ENCODE measurements at regions not wholly inside any gene's neighbourhood (a gene's known extent, or its start where the extent isn't known, plus 50 kb on each side); places are given as distances from the start of the nearest gene placed in this dataset.

GRCh38 chr12:107282628-107283027 lies 189.3 kb upstream of the CRY1 start:
- CTCF ChIA-PET: interaction anchor here (0.5 kb wide), 1 partner anchor 1006 kb away, joined by 5 read pairs; no protein-coding TSS in a partner anchor
- BruUV-seq (replicated peaks): no TSS peak
- intact Hi-C loops (cut with micrococcal nuclease): no loop called here

GRCh38 chr12:107283652-107284051 lies 190.3 kb upstream of the CRY1 start:
- Histone ChIP-seq H3K4me1 (ENCODE audit: insufficient read depth, low read length) (peaks cover 15% of the 10 kb centered on the region), H2AFZ (ENCODE audit: low read length) (no peak overlapping the region), H3F3A (ENCODE audit: low read length, unreplicated experiment) (no peaks in the 10 kb centered on the region), H3K4me3 (ENCODE audit: low read length) (no peak overlapping the region), H3K4me2 (ENCODE audit: low read length) (no peak overlapping the region), H3K27ac (ENCODE audit: low read length) (no peak overlapping the region), H4K20me1 (ENCODE audit: low read length) (no peaks in the 10 kb centered on the region), H3K9me3 (ENCODE audit: low read length) (no peaks in the 10 kb centered on the region), H3K36me3 (ENCODE audit: low read depth, low read length) (no peaks in the 10 kb centered on the region), H3K9me2 (replicated peaks; ENCODE audit: low read length) (no peaks in the 10 kb centered on the region), H3K79me2 (ENCODE audit: low read length) (no peaks in the 10 kb centered on the region), H3K9ac (ENCODE audit: low read length) (no peak overlapping the region), H3K27me3 (ENCODE audit: low read length) (no peaks in the 10 kb centered on the region)
- CTCF ChIA-PET: no interaction called here
- intact Hi-C loops (cut with micrococcal nuclease): no loop called here
- TF ChIP-seq EZH2 (IDR thresholded peaks at IDR 0.05; ENCODE audit: low read length, unreplicated experiment): no peak
- no peak for TF ChIP-seq CTCF (conservative IDR thresholded peaks at IDR 0.05; ENCODE audit: low read depth, low read length)
- TF ChIP-seq EZH2phosphoT487 (IDR thresholded peaks at IDR 0.05; ENCODE audit: borderline replicate concordance, low read length): no peak
- POLR2A ChIA-PET (ENCODE audit: unreplicated experiment): no interaction called here
- BruUV-seq (replicated peaks): no TSS peak
- ATAC-seq: no peak
- no peak for DNase-seq

More at GRCh38 chr12:107282628-107283027, 189.3 kb upstream of the CRY1 start:
- H2AFZ ChIP-seq (ENCODE audit: low read length): no peak overlapping the region
- TF ChIP-seq EZH2phosphoT487 (IDR thresholded peaks at IDR 0.05; ENCODE audit: borderline replicate concordance, low read length): no peak
- TF ChIP-seq CTCF (conservative IDR thresholded peaks at IDR 0.05; ENCODE audit: low read depth, low read length): no peak
- no peak for TF ChIP-seq EZH2 (IDR thresholded peaks at IDR 0.05; ENCODE audit: low read length, unreplicated experiment)
- no peak overlapping the region for H3K4me2 ChIP-seq (ENCODE audit: low read length)
- no peak overlapping the region for H3K27ac ChIP-seq (ENCODE audit: low read length)
- POLR2A ChIA-PET (ENCODE audit: unreplicated experiment): no interaction called here
- ATAC-seq: no peak
- H3K9me2 ChIP-seq (replicated peaks; ENCODE audit: low read length): no peaks in the 10 kb centered on the region
- no peaks in the 10 kb centered on the region for H3K9me3 ChIP-seq (ENCODE audit: low read length)
- no peaks in the 10 kb centered on the region for H4K20me1 ChIP-seq (ENCODE audit: low read length)
- peaks cover 6% of the 10 kb centered on the region for H3K4me1 ChIP-seq (ENCODE audit: insufficient read depth, low read length)
- H3K27me3 ChIP-seq (ENCODE audit: low read length): no peaks in the 10 kb centered on the region
- H3K79me2 ChIP-seq (ENCODE audit: low read length): no peaks in the 10 kb centered on the region
- H3K9ac ChIP-seq (ENCODE audit: low read length): no peak overlapping the region
- H3K36me3 ChIP-seq (ENCODE audit: low read depth, low read length): no peaks in the 10 kb centered on the region
- no peak for DNase-seq
- no peak overlapping the region for H3K4me3 ChIP-seq (ENCODE audit: low read length)
- H3F3A ChIP-seq (ENCODE audit: low read length, unreplicated experiment): no peaks in the 10 kb centered on the region

- ChIA-PET CTCF (no interaction called here), POLR2A (ENCODE audit: unreplicated experiment) (no interaction called here)
- Histone ChIP-seq H3K27me3 (ENCODE audit: low read length) (no peaks in the 10 kb centered on the region), H3K9me3 (ENCODE audit: low read length) (no peaks in the 10 kb centered on the region), H2AFZ (ENCODE audit: low read length) (no peak overlapping the region), H3K9me2 (replicated peaks; ENCODE audit: low read length) (no peaks in the 10 kb centered on the region), H3K4me3 (ENCODE audit: low read length) (no peak overlapping the region), H4K20me1 (ENCODE audit: low read length) (no peaks in the 10 kb centered on the region), H3F3A (ENCODE audit: low read length, unreplicated experiment) (no peaks in the 10 kb centered on the region), H3K27ac (ENCODE audit: low read length) (no peak overlapping the region), H3K79me2 (ENCODE audit: low read length) (no peaks in the 10 kb centered on the region), H3K36me3 (ENCODE audit: low read depth, low read length) (no peaks in the 10 kb centered on the region), H3K9ac (ENCODE audit: low read length) (no peak overlapping the region), H3K4me2 (ENCODE audit: low read length) (no peak overlapping the region), H3K4me1 (ENCODE audit: insufficient read depth, low read length) (peaks cover 21% of the 10 kb centered on the region)
- no TSS peak for BruUV-seq (replicated peaks)
- ATAC-seq (no peak), DNase-seq (no peak)
- intact Hi-C loops (cut with micrococcal nuclease): no loop called here
- TF ChIP-seq EZH2phosphoT487 (IDR thresholded peaks at IDR 0.05; ENCODE audit: borderline replicate concordance, low read length): no peak
- TF ChIP-seq EZH2 (IDR thresholded peaks at IDR 0.05; ENCODE audit: low read length, unreplicated experiment): no peak
- TF ChIP-seq CTCF (conservative IDR thresholded peaks at IDR 0.05; ENCODE audit: low read depth, low read length): no peak
Observed at GRCh38 chr12:107284692-107285091, 191.3 kb upstream of the CRY1 start.

All from PC-3 (cell line).